ENCODE measurements at regions not wholly inside any gene's neighbourhood (a gene's known extent, or its start where the extent isn't known, plus 50 kb on each side); places are given as distances from the start of the nearest gene placed in this dataset.
"Not testable (repeated sequence)": the region's sequence is repeated elsewhere in the genome, so short reads cannot be mapped to it uniquely, and the experiment has no call there.

- not testable (repeated sequence) for DNase-seq; ATAC-seq; H3K4me1 Mint-ChIP-seq (ENCODE audit: low read depth); H3K27me3 Mint-ChIP-seq (ENCODE audit: low read depth); H3K9me3 Mint-ChIP-seq; H3K4me3 Mint-ChIP-seq; H3K36me3 Mint-ChIP-seq (ENCODE audit: insufficient read depth)
These were observed 115.2 kb downstream of the PCDH10 start for GRCh38 chr4:133264251-133264650.

GRCh38 chr4:133263104-133263503, 114.0 kb downstream of the PCDH10 start:
- ATAC-seq (no peak), DNase-seq (no peak)
- H3K27me3 Mint-ChIP-seq (ENCODE audit: low read depth) = no peaks in the 10 kb centered on the region
- H3K4me1 Mint-ChIP-seq (ENCODE audit: low read depth) = no peaks in the 10 kb centered on the region
- no peaks in the 10 kb centered on the region for H3K9me3 Mint-ChIP-seq
- no peak overlapping the region for H3K4me3 Mint-ChIP-seq
- no peaks in the 10 kb centered on the region for H3K36me3 Mint-ChIP-seq (ENCODE audit: insufficient read depth)

GRCh38 chr4:133247861-133248260, 98.8 kb downstream of the PCDH10 start:
- no peaks in the 10 kb centered on the region for H3K4me1 Mint-ChIP-seq (ENCODE audit: low read depth)
- DNase-seq = no peak
- ATAC-seq = no peak
- no peaks in the 10 kb centered on the region for H3K36me3 Mint-ChIP-seq (ENCODE audit: insufficient read depth)
- no peaks in the 10 kb centered on the region for H3K9me3 Mint-ChIP-seq
- no peaks in the 10 kb centered on the region for H3K27me3 Mint-ChIP-seq (ENCODE audit: low read depth)
- no peak overlapping the region for H3K4me3 Mint-ChIP-seq

- Mint-ChIP-seq H3K4me1 (ENCODE audit: low read depth) (no peaks in the 10 kb centered on the region), H3K9me3 (no peaks in the 10 kb centered on the region), H3K4me3 (no peak overlapping the region), H3K36me3 (ENCODE audit: insufficient read depth) (no peaks in the 10 kb centered on the region), H3K27me3 (ENCODE audit: low read depth) (no peaks in the 10 kb centered on the region)
- DNase-seq = no peak
- no peak for ATAC-seq
These were observed 96.1 kb downstream of the PCDH10 start for GRCh38 chr4:133245226-133245625.

Measured in activated T-cell treated with anti-CD3 and anti-CD28 coated beads, Interleukin-2, amount 50 U/mL, for 4 hours (primary cell).